ENCODE measurements at regions not wholly inside any gene's neighbourhood (a gene's known extent, or its start where the extent isn't known, plus 50 kb on each side); places are given as distances from the start of the nearest gene placed in this dataset.

DNA sequence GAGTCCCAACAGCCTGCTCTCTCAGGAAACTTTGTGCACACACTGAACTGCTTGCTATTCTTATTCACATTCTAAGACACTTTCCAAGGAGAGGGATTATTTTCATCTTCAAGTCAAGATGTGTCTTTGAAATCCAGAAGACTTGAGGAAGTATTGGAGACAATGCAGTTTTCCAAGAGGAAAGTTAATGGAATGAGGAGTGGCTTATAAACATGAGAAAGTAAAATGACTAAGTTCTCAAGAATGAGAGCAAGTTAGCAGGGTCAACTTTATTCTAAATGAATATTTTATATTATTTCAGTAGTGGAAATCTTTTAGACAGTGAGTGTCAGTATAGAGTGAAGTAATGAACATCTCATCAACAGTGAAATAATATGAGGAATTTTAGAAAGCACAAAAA lies 1239.3 kb downstream of the MRPL39 start:
- DNase-seq (no peak), ATAC-seq (no peak)

DNA sequence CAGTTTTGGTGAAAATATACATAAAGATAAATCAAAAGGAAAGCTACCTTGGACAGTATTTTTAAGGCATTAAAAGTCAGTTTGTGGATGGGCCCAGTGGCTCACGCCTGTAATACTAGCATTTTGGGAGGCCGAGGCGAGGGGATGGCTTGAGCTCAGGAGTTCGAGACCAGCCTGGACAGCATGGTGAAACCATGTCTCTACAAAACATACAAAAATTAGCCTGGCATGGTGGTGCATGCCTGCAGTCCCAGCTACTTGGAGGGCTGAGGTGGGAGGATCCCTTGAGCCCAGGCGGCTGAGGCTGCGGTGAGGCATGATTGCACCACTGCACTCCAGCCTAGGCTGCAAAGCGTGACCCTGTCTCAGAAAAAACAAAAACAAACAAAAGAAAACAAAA lies 1253.8 kb downstream of the MRPL39 start:
- no peak for DNase-seq
- no peak for ATAC-seq

DNA sequence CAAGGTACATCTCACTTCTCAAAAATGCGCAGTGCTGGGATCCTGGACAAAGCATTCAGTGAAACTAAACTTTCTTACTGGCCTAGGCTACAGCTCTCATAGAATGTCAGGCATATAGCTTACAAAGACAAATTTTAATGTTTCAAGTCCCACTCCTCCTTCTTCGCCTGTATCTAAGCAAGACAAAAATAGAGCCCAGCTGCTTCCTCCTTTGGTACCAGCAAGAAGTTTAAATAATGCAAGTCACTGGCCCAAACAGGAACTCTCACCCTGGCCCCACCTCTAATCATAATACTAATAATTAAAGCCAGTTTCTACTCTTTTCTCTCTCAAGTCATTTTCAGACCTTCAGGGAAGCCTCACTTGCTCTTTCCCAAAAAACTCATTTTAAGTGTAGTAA lies 1267.9 kb downstream of the MRPL39 start:
- DNase-seq: no peak
- ATAC-seq: no peak

DNA sequence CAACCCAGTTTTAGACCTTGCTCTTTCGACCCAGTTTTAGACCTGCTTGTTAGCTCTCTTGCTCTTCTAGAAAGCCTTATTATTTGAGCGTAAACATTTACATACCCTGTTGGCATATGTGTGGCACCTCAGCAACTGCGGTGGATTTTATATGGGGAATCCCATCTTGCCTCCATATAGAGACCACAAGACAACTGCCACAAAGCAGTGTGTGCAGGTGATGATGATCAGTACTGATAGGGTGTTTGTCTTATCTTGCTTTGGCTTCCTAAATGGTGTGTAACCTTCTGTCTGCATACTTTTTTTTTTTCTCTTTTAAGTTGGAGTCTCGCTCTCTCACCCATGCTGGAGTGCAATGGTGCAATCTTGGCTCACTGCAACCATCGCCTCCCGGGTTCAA lies 1270.8 kb downstream of the MRPL39 start:
- DNase-seq (no peak), ATAC-seq (no peak)

DNA sequence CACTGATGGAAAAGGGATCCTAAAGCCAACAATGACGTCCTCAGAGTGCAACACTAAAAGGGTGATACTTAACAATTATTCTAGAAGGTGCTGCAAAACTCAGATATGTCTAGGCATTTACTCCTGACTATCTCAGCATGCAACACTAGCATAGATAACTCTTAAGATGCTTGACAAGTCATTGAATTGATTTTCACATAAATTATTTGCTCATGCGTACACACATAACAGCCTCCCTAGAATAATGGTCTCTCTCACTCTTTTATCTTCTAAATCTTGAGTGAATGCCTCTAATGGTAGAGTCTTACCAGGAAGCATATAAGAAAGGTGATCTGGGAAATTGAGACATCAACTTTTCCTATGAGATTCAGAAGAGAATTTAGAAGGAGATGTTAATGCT lies 1283.7 kb downstream of the MRPL39 start:
- ATAC-seq (no peak), DNase-seq (no peak)

DNA sequence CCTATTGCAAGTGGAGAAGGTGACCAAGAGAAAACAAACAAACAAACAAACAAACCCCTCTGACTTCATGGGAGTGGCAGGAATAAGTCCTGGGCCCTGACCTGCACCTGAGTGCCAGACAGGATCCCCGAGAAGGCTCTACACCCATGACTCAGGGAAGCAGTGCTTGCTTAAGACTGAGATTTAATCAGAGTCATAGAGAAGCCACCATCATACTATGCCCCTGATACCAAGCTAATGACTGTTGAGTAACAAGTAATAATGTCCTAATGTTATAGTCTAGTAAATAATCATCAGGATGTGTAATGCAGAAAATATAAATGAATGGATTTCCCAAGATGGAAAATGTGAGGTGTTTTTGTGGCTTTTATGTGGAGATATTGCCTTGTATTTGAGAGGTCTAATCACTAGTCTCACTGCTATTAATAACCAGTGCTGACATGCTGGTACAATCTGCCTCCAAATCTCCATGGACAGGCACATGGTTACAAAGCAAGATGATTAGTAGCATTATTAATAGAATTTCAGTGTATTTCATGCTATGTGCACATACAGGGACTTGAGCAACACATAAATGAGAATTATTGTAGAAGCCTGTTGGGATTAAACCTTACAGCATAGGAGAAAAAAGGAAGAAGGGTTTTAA lies 1290.9 kb downstream of the MRPL39 start:
- ATAC-seq: no peak
- no peak for DNase-seq

DNA sequence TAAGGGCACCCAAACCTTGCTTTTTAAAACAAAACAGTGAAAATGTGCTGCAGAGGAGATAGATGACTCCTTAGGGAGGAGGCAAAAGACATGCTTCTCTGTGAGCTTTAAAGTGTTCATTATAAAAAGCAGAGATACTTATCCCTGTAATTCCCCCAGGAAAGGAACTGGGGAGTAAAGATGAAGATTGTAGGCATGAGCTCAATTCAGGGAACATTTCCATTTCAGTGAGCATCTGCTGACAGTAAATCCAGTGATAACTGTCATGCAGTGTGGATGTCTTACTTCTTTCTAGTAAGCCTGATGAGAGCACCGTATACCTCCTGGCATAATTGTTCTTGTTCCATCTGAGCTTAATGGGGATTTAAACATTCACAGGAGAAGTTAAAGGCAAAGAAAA lies 1296.5 kb downstream of the MRPL39 start:
- ATAC-seq (no peak), DNase-seq (no peak)

DNA sequence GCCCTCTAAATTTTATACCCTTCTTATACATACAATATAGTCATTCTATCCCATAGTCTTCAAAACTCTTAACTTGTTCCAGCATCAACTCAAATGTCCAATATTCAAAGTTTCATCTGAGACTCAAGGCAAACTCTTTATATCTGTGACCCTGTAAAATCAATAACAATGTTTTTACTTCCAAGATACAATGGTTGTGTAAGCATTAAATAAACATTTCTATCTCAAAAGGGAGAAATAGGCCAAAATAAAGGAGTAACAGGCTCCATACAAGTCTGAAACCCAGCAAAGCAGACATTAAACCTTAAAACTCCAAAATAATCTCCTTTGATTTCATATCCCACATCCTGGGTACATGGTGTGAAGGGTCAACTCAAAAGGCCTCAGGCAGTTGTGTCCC lies 1299.1 kb downstream of the MRPL39 start:
- ATAC-seq: no peak
- DNase-seq: no peak

DNA sequence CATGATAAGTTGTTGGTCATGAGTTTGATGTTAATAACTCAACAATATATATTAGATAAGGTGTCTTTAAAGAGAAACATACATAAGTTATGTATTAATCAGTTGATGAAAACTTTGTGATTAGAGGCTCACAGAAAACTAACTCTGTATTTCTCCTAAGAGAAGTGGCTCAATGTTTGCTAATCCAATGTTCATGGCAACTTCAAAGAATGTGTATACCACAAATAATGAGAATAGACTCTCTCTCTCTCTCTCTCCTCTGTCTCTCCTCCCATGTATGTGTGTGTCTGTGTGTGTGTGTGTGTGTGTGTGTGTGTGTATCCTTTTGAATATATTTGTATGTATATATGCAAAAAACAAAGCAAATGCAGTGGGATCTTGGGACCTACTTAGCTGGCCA lies 1304.9 kb downstream of the MRPL39 start:
- no peak for DNase-seq
- no peak for ATAC-seq

DNA sequence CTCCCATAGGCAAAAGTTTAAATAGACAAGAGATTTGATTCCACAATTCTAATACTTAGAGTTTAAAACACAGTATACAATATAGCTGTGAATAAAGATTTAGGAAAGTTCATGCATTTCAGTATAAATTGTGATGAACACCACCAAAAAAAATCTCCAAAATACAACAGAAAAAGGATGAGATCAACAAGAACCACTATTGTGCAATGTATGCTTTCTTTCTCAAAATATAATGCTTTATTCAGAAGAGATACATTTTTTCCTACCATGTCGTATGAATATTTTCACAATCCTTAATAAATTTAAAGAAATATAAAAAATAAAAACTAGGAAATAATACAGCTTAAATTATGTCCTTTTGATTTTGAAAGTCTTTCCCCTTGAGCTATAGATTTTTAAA lies 1309.2 kb downstream of the MRPL39 start:
- no peak for ATAC-seq
- no peak for DNase-seq

DNA sequence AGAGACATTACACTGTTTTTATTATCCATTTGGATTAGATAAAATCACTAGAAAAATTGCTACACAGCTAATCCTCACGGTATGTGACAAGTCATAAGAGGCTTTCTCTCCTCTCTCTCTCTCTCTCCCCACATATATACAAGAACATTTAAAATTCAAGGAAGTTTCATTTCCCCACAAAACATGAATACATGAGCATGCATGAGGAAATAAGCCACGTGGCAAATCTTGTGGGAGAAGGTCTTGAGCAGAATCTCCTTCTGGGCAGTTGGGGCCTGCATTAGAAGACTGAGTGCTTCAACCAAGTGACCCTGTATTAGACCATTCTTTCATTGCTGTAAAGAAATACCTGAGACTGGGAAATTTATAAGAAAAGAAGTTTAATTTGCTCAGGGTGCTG lies 1313.1 kb downstream of the MRPL39 start:
- no peak for ATAC-seq
- DNase-seq: no peak

DNA sequence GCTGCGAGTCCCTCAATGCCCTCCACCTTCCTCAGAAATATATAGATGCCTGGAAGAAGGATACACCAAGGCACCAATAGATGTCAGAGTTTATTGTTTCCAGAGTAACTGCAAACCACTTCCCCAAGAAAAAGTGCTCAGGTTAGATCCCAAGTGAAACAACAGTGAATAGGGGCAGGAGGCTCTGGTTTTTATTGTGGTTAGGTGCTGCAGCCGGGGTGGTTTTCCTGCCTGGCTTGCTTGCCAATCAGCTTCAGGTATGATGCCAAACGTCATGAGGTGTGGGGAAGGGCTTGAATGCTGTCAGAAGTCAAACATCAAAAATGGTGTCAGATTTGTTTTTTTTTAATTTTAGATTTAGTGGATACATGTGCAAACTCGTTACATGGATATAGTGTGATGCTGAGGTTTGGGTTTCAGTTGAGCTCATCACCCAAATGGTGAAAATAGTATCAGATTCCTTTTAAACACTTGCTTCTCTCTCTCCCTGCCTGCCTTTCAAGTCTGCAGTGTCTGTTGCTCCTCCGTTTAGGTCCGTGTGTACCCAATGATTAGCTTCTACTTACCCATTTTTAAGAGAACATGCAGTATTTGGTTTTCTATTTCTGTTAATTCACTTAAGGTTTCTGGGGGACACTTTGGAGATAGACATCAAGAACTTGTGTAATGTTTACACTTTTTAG lies 1317.0 kb downstream of the MRPL39 start:
- ATAC-seq: peak; percentile 84

DNA sequence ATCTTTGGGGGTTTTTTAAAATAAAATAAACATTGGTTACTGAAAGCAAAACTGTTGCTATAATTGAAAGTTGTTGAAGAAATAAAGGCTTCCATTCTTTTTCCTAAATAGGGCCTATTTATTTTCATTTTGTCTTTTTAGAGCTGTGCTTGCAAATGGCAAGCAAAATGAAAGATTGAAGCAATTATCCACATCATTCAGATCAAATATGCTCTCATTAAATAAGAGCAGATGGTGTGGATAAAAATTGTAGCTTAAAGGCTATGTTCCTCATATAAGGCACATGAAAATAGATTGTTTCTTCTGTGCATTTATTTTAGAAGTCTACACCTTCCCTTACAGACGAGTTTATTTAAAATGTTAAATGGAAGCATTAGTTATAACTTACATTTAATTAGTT lies 1317.7 kb downstream of the MRPL39 start:
- ATAC-seq: no peak

More for the DNA sequence above, 1317.0 kb downstream of the MRPL39 start:
- DNase-seq: peak; percentile 16

DNA sequence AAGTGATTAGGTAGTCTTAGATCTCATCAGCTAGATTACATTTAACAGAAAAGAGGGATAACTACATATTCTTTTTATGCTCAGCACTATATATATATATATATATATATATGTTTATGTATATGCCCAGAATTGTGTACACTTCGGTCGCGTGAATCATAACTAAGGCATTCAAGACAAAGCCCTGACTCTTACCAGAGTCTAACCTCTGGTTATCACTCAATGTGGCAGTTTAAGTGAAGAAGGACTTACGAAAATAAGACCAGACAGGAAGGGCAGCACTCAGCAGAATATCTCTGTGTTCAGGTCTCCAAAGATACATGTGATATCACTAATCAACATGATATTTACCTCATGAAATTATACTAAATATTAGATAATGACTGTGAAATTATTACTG lies 1326.7 kb downstream of the MRPL39 start:
- ATAC-seq (no peak), DNase-seq (no peak)

More for the DNA sequence above, 1317.7 kb downstream of the MRPL39 start:
- no peak for DNase-seq

DNA sequence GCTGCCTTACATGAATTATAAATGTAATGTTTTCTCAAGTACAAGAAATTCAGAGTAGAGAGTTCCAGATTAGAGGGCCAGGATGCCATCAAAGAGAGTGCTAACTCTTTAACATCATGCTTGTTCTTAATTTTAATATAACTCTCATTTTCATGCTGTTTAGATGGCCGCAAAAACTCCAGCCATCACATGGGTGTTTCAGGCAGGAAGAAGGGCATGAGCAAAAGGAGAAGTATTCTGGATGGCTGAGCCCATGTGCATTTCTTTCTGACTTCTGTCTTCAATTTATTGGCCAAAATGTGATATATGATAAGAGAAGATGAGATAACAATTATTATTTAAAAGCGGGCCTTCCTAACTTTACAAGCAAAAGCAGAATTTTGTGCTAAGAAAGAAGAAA lies 1328.6 kb downstream of the MRPL39 start:
- DNase-seq (no peak), ATAC-seq (no peak)

DNA sequence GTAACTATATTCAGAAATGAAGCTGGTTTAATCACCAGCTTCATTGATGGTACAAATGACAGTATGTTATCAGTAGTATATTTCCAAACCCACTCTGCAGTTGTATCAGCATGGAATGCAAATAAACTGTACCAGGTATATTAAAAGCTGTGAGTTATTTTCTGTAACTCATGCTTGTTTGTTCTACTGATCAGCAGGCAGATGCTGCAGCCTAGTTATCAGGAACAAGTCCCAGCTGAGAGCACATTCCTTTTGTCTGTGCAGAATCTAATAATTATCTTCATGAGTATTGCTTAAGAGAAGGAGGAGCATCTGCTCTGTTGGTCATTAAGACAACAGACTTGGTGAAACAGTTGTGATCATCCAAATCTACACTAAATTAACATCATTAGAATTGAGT lies 1331.1 kb downstream of the MRPL39 start:
- no peak for ATAC-seq
- no peak for DNase-seq

DNA sequence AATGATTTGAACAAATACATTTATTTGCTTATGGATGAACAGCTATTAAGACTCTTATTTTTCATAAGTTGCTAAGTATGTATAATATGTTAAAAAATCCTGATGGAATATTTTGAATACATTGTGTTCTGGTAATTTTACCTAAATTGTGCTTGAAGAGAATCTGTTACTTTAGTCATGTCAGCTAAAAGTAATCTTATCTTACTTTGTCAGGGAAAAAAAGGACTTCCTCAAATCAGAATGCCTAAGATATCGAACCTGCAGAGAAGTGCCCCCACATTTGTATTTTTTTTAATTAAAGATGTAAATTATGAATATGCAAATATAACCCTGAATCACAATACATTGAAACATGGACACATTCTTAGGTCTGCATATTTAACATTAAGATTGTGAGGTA lies 1331.7 kb downstream of the MRPL39 start:
- no peak for DNase-seq
- ATAC-seq: no peak

DNA sequence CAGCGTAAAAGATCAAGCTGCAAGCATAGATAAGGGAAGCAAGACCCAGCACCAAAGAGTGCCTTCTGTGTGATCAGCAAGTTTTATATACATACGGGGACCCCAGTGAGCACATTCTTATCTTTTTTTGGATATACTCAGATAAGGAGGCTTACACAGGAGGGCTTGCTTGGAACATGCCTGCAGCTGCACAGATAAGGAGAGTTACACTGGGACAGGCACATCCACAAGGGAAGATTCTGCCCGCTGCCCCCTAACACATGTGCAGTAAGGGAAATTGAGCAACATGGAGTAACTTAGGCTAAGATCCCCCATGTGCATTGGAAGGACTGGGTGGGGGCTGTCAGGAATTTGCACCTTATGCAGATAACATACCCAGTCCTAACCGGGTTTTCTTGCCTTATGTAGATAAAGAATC lies 1334.8 kb downstream of the MRPL39 start:
- DNase-seq (no peak), ATAC-seq (no peak)

DNA sequence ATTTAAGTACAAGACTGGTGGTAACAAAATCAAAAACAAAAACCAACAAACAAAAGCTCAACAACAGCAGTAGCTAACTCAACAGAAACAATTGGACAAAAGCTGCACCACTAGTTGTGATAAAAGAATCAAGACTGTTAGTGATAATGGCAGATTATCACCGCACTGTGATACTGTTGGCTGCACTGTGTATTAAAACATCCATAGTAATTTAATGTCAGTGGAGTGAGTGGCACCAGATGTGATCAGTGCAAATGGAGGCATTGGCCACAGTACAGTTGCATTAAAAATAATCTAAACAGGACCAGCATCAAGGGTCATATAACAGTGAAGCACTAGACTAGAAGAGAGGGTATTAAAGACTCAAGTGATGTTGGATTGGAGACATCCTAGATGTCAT lies 1341.3 kb downstream of the MRPL39 start:
- no peak for ATAC-seq
- no peak for DNase-seq

DNA sequence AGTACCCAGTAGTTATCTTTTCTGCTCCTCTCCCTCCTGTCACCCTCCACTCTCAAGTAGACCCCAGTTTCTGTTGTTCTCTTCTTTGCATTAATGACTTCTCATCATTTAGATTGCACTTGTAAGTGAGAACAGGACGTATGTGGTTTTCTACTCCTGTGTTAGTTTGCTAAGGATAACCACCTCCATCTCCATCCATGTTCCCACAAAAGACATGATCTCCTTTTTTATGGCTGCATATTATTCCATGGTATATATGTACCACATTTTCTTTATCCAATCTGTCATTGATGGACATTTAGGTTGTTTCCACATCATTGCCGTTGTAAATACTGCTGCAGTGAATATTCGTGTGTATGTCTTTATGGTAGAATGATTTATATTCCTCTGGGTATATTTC lies 1346.5 kb downstream of the MRPL39 start:
- DNase-seq (no peak), ATAC-seq (no peak)

DNA sequence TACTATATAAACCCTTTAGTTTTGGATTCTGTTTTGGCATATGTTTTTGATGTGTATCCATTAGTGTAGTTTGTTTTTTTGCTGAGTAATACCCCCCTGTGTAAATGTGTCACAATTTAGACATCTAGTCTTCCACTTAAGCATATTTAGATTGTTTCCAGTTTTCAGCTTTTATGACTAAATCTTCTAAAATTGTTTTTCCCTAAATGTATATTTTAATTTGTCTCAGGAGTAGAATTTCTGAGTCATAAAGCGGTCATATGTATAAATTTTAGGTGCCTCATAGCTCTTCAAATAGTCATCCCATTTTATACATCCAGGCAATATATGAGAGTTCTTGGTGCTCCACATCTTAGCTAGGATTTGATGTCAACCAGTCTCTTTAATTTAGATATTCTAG lies 1348.0 kb downstream of the MRPL39 start:
- DNase-seq (no peak), ATAC-seq (no peak)

DNA sequence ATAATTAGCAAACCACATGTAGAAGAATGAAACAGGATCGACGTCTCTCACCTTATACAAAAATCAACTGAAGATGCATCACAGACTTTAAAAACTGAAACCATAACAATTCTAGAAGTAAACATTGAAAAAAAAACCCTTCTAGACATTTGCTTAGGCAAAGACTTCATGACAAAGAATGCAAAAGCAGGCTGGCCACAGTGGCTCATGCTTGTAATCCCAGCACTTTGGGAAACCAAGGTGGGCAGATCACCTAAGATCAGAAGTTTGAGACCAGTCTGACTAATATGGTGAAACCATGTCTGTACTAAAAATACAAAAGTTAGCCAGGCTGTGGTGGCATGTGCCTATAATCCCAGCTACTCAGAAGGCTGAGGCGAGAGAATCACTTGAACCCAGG lies 1351.7 kb downstream of the MRPL39 start:
- no peak for DNase-seq
- ATAC-seq: no peak

DNA sequence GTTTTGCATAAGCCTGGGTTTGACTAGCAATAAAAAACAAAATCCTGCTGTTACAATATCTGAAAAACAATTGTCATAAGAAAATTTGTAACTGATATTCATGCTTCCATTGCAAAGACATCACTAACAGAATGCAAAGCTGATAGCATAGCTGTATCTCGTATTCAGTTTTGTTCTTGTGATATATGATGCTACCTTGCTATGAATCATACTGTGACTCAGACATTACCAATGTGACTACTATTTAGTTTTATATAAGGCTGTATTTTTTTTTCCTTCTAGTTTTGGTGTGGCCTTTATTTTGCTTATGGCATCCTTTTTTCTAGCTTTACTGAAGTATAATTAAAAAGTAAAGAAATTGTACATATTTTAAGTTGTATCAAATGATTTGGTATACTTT lies 1381.8 kb downstream of the MRPL39 start:
- DNase-seq: no peak
- no peak for ATAC-seq

DNA sequence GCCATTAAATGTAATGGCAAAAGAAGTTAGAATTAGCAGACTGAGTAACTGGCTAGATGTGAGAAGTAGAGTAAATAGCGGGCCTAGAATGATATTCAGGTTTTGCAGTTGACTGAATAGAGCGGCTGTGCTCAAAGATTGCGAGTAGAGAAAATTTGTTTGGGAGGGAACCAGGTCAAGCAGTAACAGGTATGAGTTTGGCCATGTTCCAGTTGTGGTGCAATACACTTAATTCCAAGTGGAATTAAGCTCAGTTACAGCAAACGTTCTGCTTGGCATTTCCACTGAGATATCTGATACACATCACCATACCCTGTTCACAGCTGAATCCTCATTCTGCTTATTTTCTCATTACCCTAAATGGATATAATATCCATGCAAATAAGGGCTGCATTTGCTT lies 1382.9 kb downstream of the MRPL39 start:
- ATAC-seq: no peak
- DNase-seq: no peak
